GM19351 (cell line): ENCODE measurements at regions not wholly inside any gene's neighbourhood (a gene's known extent, or its start where the extent isn't known, plus 50 kb on each side); places are given as distances from the start of the nearest gene placed in this dataset.

Experiments
- ATAC-seq: cut with Tn5 transposase; IDR thresholded peaks from one replicate; pipeline ENCODE4 v1.9.1; 2021; ENCODE audit warnings: mild to moderate bottlenecking, moderate library complexity; ENCODE audit not compliant: unreplicated experiment

GRCh38 chr7:25828468-25828867, 323.5 kb upstream of the NFE2L3 start:
- no peak for ATAC-seq

DNA sequence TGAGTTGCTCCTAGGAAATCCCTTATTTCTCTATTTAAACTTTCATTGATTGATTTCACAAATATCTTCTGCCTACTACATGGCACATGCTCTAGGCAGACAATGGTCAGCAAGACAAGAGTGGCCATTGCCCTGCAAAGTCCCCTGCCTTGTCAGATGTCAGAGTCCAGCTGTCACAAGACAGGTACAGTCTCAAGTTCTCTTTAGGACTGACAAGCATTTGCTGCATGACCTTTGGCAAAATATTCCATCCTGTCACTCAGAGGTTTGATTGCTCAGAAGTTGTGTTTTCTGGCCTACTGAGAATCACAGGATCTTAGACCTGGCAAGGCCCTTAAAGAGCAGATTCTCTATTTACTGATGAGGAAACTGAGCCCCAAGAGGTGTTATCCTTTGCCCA, 322.3 kb upstream of the NFE2L3 start:
- ATAC-seq: no peak

GRCh38 chr7:25830215-25830614, 321.8 kb upstream of the NFE2L3 start:
- no peak for ATAC-seq

GRCh38 chr7:25831062-25831691, 320.8 kb upstream of the NFE2L3 start:
- ATAC-seq: no peak

GRCh38 chr7:25831831-25832411, 320.1 kb upstream of the NFE2L3 start:
- no peak for ATAC-seq

DNA sequence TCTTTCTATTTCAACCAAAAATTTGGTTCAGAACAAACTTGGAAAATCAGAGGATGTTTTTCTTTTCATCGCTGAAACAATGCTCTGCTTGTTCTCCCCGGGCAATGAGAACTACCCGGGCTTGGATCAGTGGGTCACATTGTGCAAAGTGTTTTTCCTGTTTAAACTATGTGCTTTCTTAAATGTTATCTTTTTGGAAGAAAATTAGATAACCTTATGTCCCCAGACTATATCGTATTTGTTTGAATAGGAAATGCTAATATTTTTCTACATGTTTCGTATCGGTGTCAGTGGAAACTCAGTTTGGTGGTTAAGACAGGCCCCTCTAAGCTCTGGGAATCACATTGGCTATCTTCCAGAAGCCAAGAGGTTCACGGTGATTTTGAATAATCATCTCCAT, 319.5 kb upstream of the NFE2L3 start:
- ATAC-seq: no peak

- ATAC-seq: no peak
Observed at GRCh38 chr7:25832929-25833328, 319.1 kb upstream of the NFE2L3 start.

DNA sequence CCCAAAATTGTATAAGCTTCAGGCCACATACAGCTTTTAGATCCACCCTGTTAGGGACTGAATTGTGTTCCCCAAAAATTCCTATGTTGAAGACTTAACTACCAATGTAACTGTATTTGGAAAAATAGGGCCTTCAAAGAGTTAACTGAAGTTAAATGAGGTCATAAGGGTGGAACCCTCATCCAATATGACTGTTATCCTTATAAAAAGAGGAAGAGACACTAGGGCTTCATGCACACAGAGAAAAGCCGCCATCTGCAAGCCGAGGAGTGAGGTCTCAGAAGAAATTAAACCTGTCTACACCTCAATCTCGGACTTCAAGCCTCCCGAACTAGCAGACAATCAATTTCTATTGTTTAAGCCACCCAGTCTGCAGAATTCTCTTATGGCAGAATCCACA, 317.9 kb upstream of the NFE2L3 start:
- no peak for ATAC-seq

DNA sequence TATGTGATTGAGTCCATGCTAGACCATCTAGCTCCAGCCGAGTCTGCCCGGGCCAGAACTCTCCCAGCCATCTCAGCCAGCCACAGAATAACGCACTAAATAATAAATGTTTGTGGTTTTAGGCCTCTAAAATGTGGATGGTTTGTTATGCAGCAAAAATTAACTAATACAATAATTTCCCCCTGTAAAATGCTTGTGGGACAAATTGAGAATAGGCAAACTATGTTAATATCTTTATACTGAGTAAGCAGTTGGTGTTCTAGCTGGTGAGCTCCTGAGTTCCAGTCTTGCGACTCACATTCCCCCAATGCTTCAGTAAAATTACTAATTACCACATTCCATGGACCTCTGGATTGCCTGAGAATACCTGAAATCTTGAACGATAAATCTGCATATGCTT, 316.8 kb upstream of the NFE2L3 start:
- no peak for ATAC-seq

GRCh38 chr7:25839084-25839769, 312.8 kb upstream of the NFE2L3 start:
- no peak for ATAC-seq

- no peak for ATAC-seq
Observed at GRCh38 chr7:25840209-25840792, 311.7 kb upstream of the NFE2L3 start.

DNA sequence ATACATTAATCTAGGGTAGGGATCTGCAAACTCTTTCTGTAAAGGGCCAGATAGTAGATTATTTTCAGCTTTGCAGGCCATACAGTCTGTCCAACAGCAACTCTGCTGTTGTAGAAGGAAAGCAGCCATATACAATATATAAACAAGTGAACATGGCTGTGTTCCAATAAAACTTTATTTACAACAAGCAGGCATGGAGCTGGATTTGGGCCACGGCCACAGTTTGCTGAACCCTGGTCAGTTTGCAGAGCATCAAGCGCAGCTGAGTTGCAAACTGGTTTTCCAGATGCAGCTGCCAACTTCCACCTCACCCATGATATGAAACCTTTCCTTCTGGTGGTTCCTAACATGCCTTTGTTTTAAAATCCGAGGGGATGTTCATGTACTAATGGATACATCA, 310.4 kb upstream of the NFE2L3 start:
- ATAC-seq: no peak

DNA sequence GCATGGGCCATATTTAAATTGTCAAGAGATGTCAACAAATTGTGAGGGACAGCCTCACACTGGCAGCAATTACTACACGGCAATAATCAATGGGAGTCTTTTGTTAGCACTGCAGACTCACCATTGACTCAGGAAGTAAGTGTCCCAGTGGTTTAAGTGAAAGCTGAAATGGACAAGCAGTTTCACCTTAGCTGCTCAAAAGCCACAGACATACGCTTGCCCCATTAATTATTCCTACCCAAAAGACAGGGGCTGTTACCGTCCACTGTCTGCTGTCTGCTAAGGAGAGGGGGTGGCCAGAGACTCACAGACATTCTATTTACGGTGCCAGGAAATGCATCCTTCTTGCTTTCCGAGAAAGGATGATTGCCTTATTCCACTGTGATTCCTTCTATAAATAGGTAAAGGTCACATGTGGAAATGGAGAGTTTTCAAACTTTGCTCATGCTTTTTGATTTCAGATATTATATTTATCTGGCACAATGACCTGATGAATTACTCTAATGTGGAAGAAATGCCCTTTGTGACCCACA, 309.7 kb upstream of the NFE2L3 start:
- no peak for ATAC-seq

- no peak for ATAC-seq
Observed at GRCh38 chr7:25843467-25843866, 308.5 kb upstream of the NFE2L3 start.

DNA sequence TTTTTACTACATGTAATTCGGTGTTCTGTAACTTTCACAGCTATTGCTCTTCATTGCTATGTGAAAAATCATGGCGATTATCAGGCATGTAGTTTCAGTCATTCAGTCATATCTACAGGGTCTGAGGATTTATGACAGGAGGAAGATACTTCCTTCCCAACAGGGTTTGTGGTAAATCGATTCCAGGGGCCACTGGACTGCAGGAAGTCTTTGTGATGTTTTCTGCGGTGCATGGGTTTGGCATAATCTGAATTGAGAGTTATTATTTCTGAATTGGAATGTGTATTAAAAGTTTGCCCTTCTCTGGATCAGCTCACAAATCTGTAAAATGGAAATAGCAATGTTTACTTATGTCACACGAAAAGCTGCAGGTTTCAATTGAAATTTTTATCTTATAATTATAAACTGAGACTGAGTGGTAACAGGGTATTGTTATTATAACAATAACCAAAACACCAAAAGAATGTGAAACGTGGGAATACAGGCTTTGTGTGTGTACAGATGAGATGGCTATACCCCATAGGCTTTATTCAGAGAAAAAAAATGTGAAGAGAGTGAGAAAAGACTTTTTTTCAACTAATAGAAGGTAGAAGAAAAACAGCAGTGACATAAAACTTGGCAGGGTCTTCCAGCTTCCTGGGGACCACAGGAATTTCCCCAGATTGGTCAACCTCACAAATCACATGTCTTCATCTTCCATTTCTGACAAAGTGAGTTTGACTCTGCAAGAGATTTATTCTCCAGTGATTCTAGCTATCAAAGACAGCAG, 307.7 kb upstream of the NFE2L3 start:
- no peak for ATAC-seq

DNA sequence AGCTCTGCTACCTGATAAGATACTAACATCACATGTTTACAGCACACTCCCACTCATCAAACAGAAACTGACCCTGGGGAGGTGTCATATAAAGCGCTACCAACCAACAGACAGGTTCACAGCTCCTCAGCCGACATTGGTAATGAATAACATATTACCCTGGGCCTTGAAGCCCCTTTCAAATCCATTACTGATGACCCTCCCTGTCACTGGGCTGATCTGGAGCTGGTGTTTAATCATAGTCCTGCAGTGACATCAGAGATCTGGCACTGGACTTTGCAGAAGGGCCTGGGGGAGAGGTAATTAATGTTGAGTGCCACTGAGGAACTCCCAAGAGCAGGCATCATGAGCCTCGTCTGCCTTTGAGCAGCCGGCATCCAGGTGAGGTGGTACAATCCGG, 306.5 kb upstream of the NFE2L3 start:
- no peak for ATAC-seq

DNA sequence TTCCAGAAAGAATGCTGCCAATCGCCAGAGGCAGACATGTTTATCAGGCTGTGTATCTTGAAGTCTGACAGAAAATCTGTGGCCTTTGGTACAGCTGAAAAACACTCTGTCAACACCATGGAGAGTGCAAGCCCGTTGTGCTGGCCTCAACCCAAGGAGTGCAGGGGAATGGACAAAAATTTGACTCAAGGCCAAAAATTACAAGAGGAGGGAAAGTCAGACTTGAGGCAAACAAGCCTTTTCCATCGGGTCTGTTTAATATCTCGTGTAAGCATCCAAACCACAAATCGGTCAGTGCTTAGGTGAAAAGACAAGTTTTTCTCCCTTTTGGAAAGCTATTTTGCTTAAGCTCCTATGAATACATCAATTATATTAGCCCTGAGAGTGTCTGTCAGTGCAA, 305.3 kb upstream of the NFE2L3 start:
- ATAC-seq: no peak

- no peak for ATAC-seq
Observed at GRCh38 chr7:25847336-25848070, 304.5 kb upstream of the NFE2L3 start.

- ATAC-seq: no peak
Observed at GRCh38 chr7:25849500-25850184, 302.4 kb upstream of the NFE2L3 start.

DNA sequence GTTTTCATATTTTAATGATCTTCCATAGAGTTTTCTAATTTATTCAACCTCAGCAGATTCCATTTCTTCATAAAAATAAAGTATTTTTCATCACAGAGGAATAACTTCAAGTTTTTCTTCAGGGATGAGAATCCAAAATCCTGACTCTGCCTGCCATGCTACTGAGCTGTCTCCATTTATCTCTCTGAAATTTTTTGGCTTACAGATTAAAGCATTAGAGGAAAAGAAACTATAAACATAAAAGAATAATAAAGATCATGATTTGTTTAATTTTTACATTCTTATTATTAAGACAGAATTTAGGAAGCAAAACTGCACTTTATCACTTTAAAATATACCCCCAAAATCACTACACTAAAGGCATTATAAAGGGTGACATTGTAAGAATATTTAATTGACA, 301.8 kb upstream of the NFE2L3 start:
- ATAC-seq: no peak
